HUES64 (cell line): ENCODE measurements at regions not wholly inside any gene's neighbourhood (a gene's known extent, or its start where the extent isn't known, plus 50 kb on each side); places are given as distances from the start of the nearest gene placed in this dataset.

Experiments used
- H3K27ac ChIP-seq: 2 replicates; pipeline ENCODE4 v1.7.0; 2013; ENCODE audit warnings: low read depth, low read length, inconsistent platforms
- H3K27me3 ChIP-seq: 2 replicates; pipeline ENCODE4 v1.6.1; 2013; ENCODE audit warnings: mild to moderate bottlenecking, low read length; ENCODE audit not compliant: insufficient read depth
- H3K36me3 ChIP-seq: 2 replicates; pipeline ENCODE4 v1.6.1; 2013; ENCODE audit warnings: mild to moderate bottlenecking, low read length; ENCODE audit not compliant: insufficient read depth
- H3K4me1 ChIP-seq: 2 replicates; pipeline ENCODE4 v1.6.1; 2013; ENCODE audit warnings: mild to moderate bottlenecking, low read length, moderate library complexity; ENCODE audit not compliant: insufficient read depth
- H3K4me3 ChIP-seq: 2 replicates; pipeline ENCODE4 v1.5.1; 2013; ENCODE audit warnings: mild to moderate bottlenecking, low read length, moderate library complexity
- H3K9ac ChIP-seq: 2 replicates; pipeline ENCODE4 v1.6.1; 2013; ENCODE audit warnings: mild to moderate bottlenecking, low read depth, low read length
- H3K9me3 ChIP-seq: 2 replicates; pipeline ENCODE4 v1.6.1; 2013; ENCODE audit warnings: low read depth, low read length; ENCODE audit not compliant: insufficient read depth
- WGBS: fragments of 150-250, 120-280 bp; methylation state at CpG from one replicate; pipeline ENCODE4 v1.1.7; 2013; ENCODE audit warnings: missing lambda C conversion rate; 5-methylcytosine and 5-hydroxymethylcytosine counted together

- Histone ChIP-seq H3K9me3 (no peaks in the 10 kb centered on the region), H3K36me3 (no peaks in the 10 kb centered on the region), H3K27me3 (no peaks in the 10 kb centered on the region), H3K4me3 (no peak overlapping the region), H3K27ac (no peak overlapping the region), H3K4me1 (no peaks in the 10 kb centered on the region), H3K9ac (no peak overlapping the region)
- 96% methylated on average over 4 of the region's 5 CpGs for WGBS
Measured at GRCh38 chr6:151671195-151671594, 136.3 kb upstream of the ESR1 start.

GRCh38 chr6:151674578-151674977 lies 132.9 kb upstream of the ESR1 start:
- H3K27me3 ChIP-seq, result no peaks in the 10 kb centered on the region
- H3K27ac ChIP-seq, result no peak overlapping the region
- H3K4me3 ChIP-seq, result no peak overlapping the region
- H3K9me3 ChIP-seq, result no peaks in the 10 kb centered on the region
- no peaks in the 10 kb centered on the region for H3K4me1 ChIP-seq
- no peaks in the 10 kb centered on the region for H3K36me3 ChIP-seq
- H3K9ac ChIP-seq, result no peak overlapping the region
- 97% methylated on average over 3 of the region's 3 CpGs for WGBS

GRCh38 chr6:151675746-151676459 lies 131.6 kb upstream of the ESR1 start:
- WGBS, result 43% methylated on average over 8 of the region's 8 CpGs
- Histone ChIP-seq H3K9ac (no peak overlapping the region), H3K4me1 (no peaks in the 10 kb centered on the region), H3K9me3 (no peaks in the 10 kb centered on the region), H3K4me3 (no peak overlapping the region), H3K27me3 (no peaks in the 10 kb centered on the region), H3K27ac (no peak overlapping the region), H3K36me3 (no peaks in the 10 kb centered on the region)

DNA sequence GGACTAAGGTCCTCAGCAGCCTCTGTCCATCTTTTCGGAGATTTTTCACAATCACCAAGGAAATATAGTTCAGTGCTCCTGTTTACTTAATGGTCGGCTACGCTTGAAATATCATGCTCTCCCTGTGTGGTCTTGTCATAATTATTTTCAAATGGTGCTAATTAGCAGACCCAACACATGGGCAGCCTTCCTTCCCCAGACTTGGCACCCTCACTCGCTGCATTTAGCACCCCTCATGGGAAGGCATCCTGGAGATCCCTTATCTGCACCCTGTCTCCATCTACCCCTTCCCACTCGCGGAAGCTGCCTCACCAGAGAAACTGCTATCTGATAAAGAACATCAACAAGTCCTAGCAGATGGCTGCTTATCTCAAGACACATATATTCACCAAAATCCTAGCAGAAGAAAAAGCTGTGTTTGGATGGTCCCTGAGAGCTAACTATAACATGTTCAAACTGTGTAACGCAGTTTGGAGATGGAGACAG lies 131.0 kb upstream of the ESR1 start:
- no peaks in the 10 kb centered on the region for H3K4me1 ChIP-seq
- WGBS, result 89% methylated on average over 7 of the region's 7 CpGs
- no peak overlapping the region for H3K4me3 ChIP-seq
- no peak overlapping the region for H3K27ac ChIP-seq
- no peaks in the 10 kb centered on the region for H3K9me3 ChIP-seq
- no peaks in the 10 kb centered on the region for H3K27me3 ChIP-seq
- no peak overlapping the region for H3K9ac ChIP-seq
- H3K36me3 ChIP-seq, result no peaks in the 10 kb centered on the region

DNA sequence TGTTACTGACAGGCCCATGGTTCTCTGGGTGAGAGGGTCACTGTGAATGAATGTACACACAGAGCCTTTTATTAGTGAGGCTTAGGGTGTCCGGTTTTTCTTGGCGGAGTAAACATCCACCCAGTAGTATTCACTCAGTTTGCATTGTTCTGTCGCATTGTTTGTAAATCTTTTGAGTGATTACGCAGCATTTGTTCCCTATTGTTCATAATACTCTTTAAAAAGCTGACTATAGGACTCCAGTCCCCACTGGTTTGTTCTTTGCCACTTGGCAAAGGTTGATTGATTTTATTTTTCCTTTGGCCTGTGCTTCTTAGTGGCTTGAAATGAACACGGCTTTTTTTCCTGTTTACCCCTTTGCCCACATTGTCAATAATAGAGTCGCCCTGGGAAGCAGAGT lies 130.1 kb upstream of the ESR1 start:
- Histone ChIP-seq H3K9ac (no peak overlapping the region), H3K36me3 (no peaks in the 10 kb centered on the region), H3K27ac (no peak overlapping the region), H3K4me3 (no peak overlapping the region), H3K9me3 (no peaks in the 10 kb centered on the region), H3K4me1 (no peaks in the 10 kb centered on the region), H3K27me3 (no peaks in the 10 kb centered on the region)
- WGBS, result 94% methylated on average over 6 of the region's 6 CpGs

DNA sequence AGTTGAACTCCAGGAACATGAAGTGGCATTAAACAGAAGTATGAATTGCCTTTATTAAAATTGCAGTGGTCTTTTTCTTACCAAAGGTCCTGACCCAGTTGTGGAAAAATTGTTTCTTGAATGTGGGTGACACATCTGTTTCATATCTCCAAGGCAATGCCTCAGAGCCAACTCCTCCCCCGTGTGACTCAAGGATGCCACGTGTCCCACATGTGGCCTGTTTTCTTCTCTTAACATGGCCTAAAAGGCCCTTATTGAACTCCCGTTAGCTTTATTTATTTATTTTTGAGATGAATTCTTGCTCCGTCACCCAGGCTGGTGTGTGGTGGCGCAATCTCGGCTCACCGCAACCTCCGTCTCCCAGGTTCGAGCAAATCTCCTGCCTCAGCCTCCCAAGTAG lies 128.4 kb upstream of the ESR1 start:
- Histone ChIP-seq H3K4me1 (no peaks in the 10 kb centered on the region), H3K4me3 (no peak overlapping the region), H3K9ac (no peak overlapping the region), H3K27me3 (no peaks in the 10 kb centered on the region), H3K9me3 (no peaks in the 10 kb centered on the region), H3K36me3 (no peaks in the 10 kb centered on the region), H3K27ac (no peak overlapping the region)
- 97% methylated on average over 9 of the region's 9 CpGs for WGBS

GRCh38 chr6:151679941-151680340 lies 127.5 kb upstream of the ESR1 start:
- Histone ChIP-seq H3K9me3 (no peaks in the 10 kb centered on the region), H3K9ac (no peak overlapping the region), H3K27me3 (no peaks in the 10 kb centered on the region), H3K4me3 (no peak overlapping the region), H3K27ac (no peak overlapping the region), H3K36me3 (no peaks in the 10 kb centered on the region), H3K4me1 (no peaks in the 10 kb centered on the region)
- 98% methylated on average over 5 of the region's 5 CpGs for WGBS

DNA sequence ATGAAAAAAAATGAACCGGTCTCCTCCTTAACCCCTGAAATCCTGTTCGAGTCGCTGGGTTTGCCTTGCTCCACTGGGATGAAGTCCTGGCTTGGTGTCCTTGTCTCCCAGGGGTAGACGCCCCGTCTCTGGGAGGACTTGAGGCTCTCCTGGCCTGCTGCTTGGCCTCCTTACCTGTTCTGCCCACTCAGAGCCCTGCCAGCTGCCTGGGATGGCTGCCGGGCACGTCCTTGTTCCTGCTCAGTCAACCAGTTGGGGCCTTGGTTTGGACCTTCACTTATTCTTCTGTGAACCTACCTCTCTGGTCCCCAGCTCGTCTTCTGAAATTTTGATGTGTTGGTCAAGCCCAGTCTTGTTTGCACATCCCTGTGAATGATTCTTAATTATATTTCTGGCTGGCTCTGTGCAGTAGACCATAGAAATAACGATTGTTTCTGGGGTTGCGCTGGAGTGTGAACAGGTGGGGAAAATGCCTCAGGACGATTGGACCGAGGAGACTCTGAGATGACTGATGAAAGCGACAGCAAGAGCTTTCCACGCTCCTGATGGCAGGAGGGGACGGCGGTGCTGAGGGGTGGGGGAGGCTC lies 126.5 kb upstream of the ESR1 start:
- no peaks in the 10 kb centered on the region for H3K27me3 ChIP-seq
- no peaks in the 10 kb centered on the region for H3K4me1 ChIP-seq
- H3K9me3 ChIP-seq, result no peaks in the 10 kb centered on the region
- no peak overlapping the region for H3K4me3 ChIP-seq
- WGBS, result 88% methylated on average over 16 of the region's 16 CpGs
- H3K9ac ChIP-seq, result no peak overlapping the region
- H3K36me3 ChIP-seq, result no peaks in the 10 kb centered on the region
- H3K27ac ChIP-seq, result no peak overlapping the region

- Histone ChIP-seq H3K9me3 (no peaks in the 10 kb centered on the region), H3K4me1 (no peaks in the 10 kb centered on the region), H3K4me3 (no peak overlapping the region), H3K9ac (no peak overlapping the region), H3K27ac (no peak overlapping the region), H3K36me3 (no peaks in the 10 kb centered on the region), H3K27me3 (no peaks in the 10 kb centered on the region)
- WGBS, result 96% methylated on average over 23 of the region's 23 CpGs
Measured at GRCh38 chr6:151681433-151682059, 125.9 kb upstream of the ESR1 start.

- Histone ChIP-seq H3K36me3 (no peaks in the 10 kb centered on the region), H3K27ac (no peak overlapping the region), H3K4me1 (no peaks in the 10 kb centered on the region), H3K4me3 (no peak overlapping the region), H3K27me3 (no peaks in the 10 kb centered on the region), H3K9me3 (no peaks in the 10 kb centered on the region), H3K9ac (no peak overlapping the region)
- WGBS, result 95% methylated on average over 3 of the region's 3 CpGs
Measured at GRCh38 chr6:151682251-151682650, 125.2 kb upstream of the ESR1 start.

DNA sequence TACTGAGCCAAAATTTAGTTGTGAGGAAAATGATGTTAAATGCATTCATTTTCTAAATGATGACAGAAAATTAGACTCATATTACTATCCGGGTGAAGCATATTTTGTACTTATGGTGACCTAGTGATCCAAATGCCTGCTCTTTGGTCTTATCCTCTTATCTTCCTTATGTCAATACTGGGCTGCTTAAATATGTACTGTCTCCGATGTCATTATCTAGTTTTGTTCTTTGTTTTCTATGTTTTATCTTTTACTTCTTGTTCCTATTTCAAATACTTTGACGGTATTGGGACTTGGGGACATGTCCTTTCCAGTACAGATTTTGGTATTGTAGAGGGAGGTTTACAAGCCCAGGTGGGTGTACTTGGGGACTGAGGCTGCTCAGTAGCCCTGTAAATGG lies 124.6 kb upstream of the ESR1 start:
- Histone ChIP-seq H3K36me3 (no peaks in the 10 kb centered on the region), H3K27me3 (no peaks in the 10 kb centered on the region), H3K4me3 (no peak overlapping the region), H3K4me1 (no peaks in the 10 kb centered on the region), H3K27ac (no peak overlapping the region), H3K9ac (no peak overlapping the region), H3K9me3 (no peaks in the 10 kb centered on the region)
- WGBS, result 92% methylated on average over 2 of the region's 3 CpGs
